GM21825 (cell line): ENCODE measurements at regions not wholly inside any gene's neighbourhood (a gene's known extent, or its start where the extent isn't known, plus 50 kb on each side); places are given as distances from the start of the nearest gene placed in this dataset.

Source experiments
- ATAC-seq: cut with Tn5 transposase; IDR thresholded peaks from one replicate; pipeline ENCODE4 v1.9.1; 2021; ENCODE audit warnings: mild to moderate bottlenecking, moderate library complexity; ENCODE audit not compliant: unreplicated experiment

DNA sequence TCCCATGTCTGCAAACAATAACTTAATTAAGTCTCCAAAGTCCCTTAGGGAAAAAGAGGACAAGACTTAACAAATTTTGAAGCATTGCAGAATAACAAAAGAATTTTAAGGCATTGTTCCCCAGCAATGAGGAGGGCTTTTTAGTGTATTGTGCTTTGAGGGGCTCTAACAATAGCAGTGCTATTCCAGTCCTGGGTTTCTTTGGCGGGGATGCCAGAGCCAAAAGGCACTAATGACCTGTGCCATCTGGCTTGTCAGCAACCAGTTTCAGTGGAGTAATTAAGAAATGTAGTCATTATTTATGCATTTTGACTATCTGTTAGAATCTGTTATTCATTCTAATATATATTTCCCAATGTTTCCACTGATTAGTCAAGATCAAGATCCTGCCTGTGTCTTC lies 575.4 kb downstream of the SPRY1 start:
- ATAC-seq, result no peak

DNA sequence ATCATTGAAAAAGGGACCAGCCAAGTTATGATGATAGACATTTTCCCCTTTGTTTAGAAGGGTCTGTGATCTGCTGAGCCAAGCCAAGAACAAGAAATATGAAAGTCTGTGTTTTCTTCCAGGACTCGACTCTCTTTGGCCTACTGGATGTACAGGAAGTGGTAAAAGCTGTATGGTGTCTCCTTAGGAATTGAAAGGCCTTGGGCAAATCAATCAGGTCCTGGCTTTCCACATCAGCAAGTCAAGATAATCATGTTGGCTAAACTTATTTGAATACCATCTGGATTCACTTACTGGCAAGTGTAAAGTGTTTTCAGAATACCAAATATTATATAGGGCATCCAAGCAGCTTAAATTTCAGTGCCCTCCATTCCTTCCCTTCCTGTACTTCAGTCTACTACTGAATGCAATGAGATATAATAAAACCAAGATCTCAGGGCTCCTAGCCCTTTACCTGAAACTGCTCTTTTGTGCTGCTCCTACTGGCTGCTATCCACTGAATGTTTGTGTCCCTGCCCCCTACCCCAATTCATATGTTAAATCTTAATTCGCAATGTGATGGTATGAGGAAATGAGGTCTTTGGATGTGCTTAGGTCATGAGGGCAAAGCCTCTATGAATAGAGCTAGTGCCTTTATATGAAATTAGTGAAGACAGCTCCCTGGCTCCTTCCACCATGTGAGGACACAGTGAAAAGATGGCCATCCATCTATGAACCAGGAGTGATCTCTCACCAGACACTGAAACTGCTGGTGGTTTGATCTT lies 578.0 kb downstream of the SPRY1 start:
- ATAC-seq, result no peak

DNA sequence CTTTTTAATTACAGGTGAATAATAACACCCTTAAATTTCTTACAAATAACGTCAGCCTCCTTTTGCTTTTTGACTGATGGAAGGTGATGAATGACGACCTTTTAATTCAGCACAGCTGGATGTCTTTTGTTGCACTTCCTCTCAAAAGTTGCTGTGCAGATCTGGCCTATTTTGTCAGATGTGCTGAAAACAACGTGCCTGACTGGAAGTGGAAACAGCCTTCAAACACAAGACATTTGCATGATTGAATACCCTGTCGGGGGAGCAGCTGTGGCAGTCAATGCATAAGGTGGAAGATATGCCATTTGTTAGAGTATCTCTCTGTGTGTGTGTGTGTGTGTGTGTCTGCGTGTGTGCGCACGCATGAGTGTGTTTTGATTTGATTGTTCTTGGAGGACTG lies 579.7 kb downstream of the SPRY1 start:
- no peak for ATAC-seq

DNA sequence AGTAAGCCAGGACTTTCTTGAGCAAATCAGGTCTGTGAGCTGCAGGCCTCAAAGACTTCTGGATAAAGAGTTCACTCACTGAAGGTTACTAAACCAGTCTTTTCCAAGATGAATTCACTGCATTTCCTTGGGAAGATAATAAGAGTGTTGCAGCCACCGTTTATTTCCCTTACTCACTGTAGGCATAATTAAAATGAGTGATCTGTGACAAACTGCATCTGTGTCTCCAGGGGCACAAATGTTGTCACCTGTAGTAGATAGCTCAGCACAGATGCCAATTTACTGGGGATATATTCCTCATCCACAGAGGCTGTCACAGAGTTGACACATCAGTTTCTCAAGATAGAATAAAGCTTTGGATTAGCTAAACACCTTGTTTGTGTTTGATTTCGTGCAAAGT lies 580.2 kb downstream of the SPRY1 start:
- no peak for ATAC-seq

DNA sequence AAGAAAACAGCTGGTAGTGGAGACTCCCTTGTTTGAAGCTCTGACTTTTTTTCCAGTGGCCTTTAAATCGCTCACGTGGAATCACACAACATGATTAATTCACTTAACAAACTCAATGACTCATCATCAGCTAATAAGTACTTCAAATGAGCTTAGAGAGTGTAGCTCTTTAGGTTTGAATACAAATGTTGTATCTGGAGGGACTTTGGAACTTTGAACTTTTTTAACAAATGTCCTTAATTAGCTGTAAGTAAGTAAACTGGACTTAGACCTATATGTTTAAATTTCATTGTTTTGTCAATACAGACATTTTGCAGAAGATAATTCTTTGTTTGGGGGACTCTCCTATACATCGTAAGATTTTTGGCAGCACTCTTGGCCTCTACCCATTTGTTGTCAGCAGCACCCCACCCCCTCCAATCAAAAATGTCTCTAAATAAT lies 581.1 kb downstream of the SPRY1 start:
- no peak for ATAC-seq

DNA sequence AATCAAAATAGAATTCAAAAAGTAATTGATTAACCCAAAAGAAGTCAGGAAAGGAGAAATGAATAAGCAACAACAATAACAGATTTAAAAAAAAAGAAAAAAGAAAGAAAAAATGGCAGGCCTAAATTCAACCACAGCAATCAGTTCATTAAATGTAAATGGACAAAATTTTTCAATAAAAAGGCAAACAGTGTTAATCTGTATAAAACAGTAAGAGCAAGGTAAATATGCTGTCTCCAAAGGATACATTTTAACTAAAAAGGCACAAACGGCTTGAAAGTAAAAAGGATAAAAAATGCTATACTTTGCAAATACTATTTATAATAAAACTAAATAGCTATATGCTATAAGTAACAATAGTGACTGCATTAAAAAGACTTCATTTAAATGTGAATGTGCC lies 582.0 kb downstream of the SPRY1 start:
- ATAC-seq, result no peak

DNA sequence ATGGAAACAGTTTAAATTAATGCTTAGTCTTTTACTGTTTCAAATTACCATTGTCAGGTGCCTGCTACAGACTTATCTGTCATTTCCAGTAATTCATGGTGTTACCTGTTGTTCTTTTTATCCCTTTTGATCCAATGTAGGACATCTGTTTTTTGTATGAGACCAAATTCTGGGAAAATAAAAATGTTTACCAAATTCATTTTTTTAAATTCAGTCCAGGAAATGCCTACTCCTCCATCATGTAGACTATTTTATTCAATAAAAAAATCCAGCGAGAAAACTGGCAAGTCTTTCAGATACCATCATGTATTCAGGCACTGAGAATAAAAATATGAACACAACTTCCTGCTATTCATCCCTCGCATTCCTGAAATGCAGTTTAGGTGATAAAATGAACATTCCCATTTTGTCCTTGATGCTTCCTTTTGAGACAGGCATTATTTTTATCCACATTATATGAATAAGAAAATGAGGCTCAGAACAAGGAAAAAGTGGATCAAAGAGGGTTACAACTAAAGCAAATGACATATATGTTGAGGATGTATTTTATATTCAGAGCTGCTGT lies 584.2 kb downstream of the SPRY1 start:
- no peak for ATAC-seq

DNA sequence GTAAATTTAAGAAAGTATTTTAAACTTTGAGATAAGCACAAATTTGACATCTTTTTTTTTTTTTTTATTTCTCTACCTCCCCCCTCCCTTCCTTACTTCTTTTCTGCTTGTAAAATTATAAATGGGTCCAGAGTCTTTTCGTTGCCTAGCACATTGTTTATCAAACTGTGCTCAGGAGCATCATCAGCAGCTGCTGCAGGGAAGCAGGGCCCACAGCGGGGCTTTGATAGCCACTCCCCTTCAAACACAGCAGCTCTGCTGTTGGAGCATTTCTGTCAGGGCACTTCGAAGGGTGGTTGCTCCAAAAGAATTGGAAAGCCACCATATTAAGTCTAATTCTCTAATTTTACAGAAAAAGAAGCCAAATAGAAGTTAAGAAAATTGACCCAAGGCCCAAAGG lies 588.3 kb downstream of the SPRY1 start:
- ATAC-seq, result no peak

DNA sequence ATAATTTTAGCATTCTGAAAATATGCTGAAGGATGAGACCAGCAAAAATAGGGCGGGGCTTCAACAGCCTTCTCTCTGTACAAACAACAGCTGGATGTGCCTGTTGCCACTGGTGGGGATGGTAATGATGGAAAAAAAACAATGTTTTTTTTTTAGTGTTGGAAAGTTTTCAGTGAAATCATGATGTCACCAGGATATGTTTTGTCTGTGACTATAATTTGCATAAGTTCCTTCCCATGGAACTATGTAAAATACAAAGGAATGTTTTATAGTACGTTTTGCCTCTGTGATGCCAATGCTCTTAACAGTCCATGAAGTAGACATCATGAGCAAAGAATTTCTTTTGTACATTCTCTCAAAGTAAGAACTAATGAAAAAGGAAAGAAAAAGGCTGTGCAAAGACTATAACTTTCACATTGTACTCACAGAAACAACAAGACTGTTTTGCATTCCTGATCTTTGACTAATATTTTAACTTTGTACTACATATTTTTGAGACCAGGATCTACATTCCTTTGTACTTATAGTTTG lies 589.7 kb downstream of the SPRY1 start:
- no peak for ATAC-seq

DNA sequence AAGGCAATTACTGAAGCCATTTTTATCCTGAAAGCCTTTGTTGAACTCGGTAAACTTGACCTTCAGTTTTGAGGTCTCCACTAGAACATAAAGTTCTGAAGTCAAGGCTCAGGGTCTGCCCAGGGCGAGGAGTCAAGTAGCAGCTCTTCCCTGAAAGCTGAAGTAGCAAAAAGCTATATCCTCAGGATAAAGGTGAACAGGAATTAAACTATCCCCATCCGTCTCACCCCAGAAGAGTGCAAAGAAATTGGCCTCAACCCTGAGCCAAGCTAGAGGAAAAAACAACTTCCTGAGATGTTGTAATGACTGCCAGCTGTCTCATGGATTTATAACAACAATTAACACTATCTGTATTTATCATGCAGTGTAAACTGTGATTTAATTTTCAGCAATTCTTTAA lies 590.8 kb downstream of the SPRY1 start:
- ATAC-seq, result no peak

DNA sequence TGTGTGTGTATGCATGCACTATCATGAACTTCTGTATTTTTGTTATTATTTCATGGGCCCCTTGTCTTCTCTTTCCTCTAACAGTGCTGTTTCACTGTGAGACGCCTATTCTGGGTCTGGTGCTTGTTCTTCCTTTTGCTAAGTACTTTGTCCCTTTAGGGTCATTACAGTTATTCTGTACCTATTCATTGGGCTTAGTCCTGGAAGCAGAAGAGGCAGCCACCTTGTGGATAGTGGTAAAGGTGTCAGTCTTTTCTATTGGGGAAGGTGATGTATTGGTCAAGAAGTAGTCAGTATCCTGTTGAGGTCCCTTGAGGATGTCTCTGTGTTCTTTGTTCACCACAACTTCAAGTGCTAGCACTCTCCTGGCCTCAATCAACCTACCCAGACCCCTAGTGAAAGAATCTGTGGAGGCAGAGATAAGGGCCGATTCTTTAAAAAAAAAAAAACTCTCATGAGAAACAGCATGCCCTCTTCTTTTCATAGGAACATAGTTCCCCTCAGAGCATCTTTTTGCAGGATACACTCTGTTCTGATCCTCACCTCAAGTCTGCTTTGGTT lies 593.8 kb downstream of the SPRY1 start:
- no peak for ATAC-seq

DNA sequence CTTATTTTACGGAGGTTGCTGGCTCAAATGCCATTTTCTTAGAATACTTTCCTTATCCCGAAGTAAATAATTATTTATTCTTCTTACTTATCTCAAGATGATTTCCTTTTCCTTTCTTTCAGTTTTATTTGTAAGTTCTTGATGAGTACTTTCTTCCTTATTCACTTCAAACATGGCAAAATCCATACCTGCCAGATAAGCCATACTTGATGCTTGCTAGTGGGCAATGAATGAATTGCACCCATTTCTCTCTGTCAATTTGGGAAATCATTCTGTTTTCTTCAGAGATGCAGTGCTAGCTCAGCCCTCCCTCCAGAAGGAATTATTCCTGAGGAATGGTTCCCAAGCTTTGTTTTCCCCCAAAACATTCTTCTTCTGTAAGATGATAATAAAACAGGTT lies 598.3 kb downstream of the SPRY1 start:
- no peak for ATAC-seq

DNA sequence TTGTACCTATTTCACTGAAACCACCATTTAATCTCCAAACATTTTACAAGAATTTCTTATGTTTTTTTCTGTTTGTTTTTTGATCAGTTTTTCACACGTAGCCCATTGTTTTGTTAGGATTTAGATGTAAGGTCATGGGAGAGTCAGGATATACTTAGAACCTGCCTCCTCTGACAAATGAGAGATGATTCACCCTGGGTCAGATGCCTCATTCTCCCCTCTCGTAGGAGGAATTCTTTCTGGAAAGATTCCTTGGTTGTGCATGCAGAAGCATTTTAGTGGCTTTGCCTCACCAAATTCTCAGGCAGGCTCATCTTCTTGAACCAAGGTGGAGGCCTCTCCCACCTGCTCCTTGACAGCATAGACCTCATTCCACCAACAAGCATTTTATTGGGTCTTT lies 599.3 kb downstream of the SPRY1 start:
- ATAC-seq, result no peak

DNA sequence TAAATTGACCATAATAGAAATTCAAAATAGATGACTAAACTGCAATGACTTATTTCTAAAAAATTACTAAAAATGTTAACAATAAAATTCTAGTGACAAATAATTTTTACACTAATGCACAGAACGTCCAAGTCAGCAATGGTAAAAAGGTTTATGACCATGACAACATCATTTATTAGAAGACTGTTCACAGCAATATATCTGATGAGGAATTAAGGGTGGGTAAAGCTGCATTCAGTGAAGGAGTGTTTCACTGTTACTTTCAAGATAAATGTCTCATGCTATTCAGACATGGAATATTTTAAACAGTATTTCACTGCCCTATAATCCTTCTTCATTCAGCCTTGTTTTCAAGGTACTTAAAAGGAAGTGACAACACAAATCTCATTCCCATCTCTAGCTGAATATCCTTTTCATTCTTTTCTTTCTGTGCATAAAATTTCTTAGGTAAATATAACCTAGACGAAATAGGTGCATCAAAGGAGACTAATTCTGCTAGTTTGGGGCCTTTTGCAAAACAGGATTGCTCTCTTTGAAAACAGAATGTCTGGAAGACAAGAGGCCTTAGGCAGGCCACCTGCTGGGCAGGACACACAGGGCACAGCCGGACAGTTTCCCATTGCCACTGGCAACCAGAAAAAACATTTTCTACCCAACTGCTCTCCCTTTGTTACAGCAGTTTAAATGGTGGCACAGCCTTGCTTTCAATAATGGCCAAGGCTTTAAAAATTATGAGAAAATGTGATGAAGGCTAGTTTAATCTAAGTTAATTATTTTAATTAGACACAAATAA lies 600.3 kb downstream of the SPRY1 start:
- ATAC-seq, result no peak

DNA sequence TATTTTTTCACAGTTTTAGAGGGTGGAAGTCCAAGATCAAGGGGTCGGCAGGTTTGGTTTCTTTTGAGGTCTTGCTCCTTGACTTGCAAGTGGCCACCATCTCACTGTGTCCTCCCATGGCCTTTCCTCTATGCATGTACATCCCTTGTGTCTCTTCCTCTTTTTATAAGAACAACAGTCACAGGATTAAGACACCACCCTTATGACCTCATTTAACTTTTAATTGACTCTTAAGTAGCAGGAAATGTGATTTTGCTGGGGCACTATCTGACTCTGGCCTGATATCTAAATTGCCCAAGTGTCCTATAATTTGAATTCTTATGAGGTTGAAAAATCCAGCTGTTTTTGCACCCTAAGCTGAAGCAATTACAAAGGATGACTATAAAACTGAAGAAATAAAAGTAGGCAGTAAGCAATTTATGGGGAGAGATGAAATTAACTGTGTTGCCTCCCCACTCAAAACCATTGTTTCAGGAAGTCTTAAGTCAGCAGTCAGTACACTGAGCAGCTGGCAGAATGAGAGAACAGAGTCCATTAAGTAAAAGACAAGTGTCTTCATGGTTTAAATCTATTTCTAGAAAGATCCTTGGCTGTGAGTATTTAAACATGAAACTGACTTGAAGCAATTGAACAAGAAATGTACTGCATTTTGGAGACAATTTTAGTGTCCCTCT lies 601.3 kb downstream of the SPRY1 start:
- no peak for ATAC-seq

DNA sequence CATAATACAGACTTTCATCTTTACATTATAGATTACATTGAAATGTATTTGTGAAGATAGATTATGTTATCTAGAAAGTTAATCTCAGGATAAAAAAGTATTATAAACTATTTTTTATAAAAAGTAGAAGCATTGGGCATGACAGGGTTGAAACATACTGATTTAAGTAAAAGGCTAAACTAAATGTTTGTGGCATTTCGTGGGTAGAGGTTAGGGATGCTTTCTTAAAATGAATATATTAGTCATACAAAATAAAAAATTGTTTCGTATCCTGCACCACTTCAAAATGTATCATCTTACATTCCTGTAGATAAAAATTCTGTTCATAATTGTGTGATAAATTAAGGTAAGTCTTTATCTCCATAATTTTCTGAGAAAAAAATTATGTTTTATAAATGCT lies 603.6 kb downstream of the SPRY1 start:
- ATAC-seq, result no peak

DNA sequence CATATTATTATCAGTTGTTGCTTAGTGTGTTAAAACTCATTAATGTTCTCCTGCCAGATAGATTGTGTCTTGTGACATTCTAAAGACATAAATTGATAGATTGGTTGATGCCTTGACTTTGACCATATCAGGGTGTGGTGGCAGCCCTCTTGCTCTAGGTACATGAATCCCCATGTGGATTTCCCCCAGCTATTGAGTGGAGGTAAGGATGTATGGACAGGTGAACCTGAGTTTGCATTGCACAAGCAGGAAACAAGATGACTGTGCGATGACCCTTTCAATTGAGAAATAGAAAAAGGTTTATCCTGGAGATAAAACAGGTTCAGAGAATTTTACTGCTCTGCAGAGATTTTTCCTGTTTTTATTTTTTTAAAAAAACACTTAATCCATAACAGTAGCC lies 619.2 kb downstream of the SPRY1 start:
- ATAC-seq, result no peak

DNA sequence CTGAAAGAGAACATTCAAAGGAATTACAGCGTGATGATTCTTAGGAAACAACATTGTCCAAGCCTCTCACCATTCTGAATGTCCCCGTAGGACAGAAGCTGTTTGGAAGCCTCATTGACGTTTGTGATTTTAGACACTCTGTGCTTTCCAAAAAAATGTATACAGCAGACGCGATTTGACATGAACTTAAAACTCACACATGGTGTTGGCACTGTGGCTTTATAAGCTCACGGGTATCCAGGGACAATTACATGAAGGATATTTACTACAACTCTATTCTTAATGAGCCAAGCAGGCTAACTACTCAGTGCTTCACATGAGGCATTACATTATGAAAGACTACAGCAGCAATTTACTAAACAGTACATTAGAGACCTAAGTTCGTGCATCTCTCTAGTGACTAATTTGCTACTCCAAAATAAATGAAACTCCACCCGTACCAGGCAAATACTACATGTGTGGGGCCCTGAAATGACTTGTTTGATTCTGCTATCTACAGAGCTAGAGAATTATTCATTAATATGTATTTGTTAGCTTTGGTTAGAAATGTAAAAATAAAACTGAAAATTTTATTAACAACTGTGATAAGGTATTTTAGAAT lies 620.7 kb downstream of the SPRY1 start:
- ATAC-seq, result no peak

DNA sequence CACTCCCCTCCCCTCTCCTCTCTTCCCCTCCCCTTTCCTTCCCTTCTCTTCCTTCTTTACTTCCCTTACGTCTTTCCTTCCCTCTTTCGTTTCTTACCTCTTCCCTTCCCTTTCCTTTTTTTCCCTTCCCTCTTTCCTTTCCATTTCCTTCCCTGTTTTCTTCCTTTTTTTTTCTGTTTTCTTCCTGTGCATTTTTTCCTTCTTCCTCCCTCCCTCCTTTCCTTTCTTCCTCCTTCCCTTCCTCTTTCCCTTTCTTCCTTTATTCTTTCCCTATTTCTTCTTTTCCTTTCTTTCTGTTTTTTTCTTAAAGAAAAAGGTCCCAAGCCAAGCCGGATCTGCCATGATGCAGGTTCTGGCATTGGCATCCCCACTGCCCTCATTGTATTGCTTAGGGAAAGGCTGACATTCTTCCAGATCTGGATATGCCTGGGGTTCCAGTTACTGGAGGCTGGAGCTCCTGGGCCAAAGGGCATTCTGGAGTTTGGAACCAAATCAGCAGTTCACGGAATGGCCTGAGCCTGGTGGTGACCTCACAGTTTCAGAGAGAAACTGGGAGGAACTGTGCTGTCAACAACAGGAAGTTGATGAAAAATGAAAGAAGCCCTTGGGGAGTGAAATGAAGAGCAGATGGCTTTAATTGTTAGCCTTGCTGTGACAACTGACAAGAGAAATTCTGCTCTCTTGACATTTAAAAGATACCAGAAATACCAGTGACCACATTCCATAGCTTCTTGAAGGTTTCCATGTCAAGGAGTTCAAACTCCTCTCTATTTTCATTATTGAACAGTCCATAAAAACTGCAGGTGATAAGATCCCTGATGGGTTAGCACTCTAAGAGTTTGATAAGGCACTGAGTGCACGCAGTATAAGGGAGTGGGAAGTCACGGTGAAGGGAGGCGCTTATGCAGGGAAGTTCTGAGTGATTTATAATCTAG lies 622.1 kb downstream of the SPRY1 start:
- ATAC-seq, result peak; percentile 100
